Bronchial epithelial cell (primary cell): ENCODE measurements at regions not wholly inside any gene's neighbourhood (a gene's known extent, or its start where the extent isn't known, plus 50 kb on each side); places are given as distances from the start of the nearest gene placed in this dataset.

ENCODE experiments used
- DNase-seq: peaks from one replicate; pipeline ENCODE4 v3.0.0-alpha.2; 2010; ENCODE audit warnings: low read depth
- FAIRE-seq: peaks from 2 replicates; lab custom pipeline; 2011; peaks lifted over from hg19 to GRCh38; lab: Jason Lieb, UNC
- H3K27me3 ChIP-seq: 2 replicates; pipeline ENCODE4 v1.5.1; 2011; ENCODE audit warnings: low read length; ENCODE audit not compliant: control insufficient read depth, insufficient read depth
- H3K36me3 ChIP-seq: 2 replicates; pipeline ENCODE4 v1.5.1; 2011; ENCODE audit warnings: low read length; ENCODE audit not compliant: control insufficient read depth, insufficient read depth
- H3K4me3 ChIP-seq: 2 replicates; pipeline ENCODE4 v1.5.1; 2011; ENCODE audit warnings: mild to moderate bottlenecking, low read depth, low read length, control low read depth
- CTCF ChIP-seq: IDR thresholded peaks from 2 replicates; pipeline ENCODE4 v1.5.1; 2011; ENCODE audit warnings: mild to moderate bottlenecking, moderate library complexity, low read length, control low read depth, inconsistent platforms; ENCODE audit not compliant: insufficient read depth, severe bottlenecking

- FAIRE-seq = no peak
- Histone ChIP-seq H3K27me3 (no peaks in the 10 kb centered on the region), H3K36me3 (no peaks in the 10 kb centered on the region), H3K4me3 (no peak overlapping the region)
- no peak for TF ChIP-seq CTCF
- DNase-seq = no peak
These were observed 442.3 kb downstream of the GPATCH2 start for GRCh38 chr1:217188280-217189237.

GRCh38 chr1:217186664-217187063 lies 444.2 kb downstream of the GPATCH2 start:
- Histone ChIP-seq H3K4me3 (no peak overlapping the region), H3K36me3 (no peaks in the 10 kb centered on the region), H3K27me3 (no peaks in the 10 kb centered on the region)
- FAIRE-seq = no peak
- no peak for DNase-seq
- TF ChIP-seq CTCF = no peak

- H3K27me3 ChIP-seq = no peaks in the 10 kb centered on the region
- DNase-seq (no peak), FAIRE-seq (no peak)
- TF ChIP-seq CTCF = no peak
- no peak overlapping the region for H3K4me3 ChIP-seq
- no peaks in the 10 kb centered on the region for H3K36me3 ChIP-seq
These were observed 446.0 kb downstream of the GPATCH2 start for GRCh38 chr1:217184854-217185253.

- Histone ChIP-seq H3K27me3 (no peaks in the 10 kb centered on the region), H3K4me3 (no peak overlapping the region), H3K36me3 (no peaks in the 10 kb centered on the region)
- no peak for FAIRE-seq
- no peak for TF ChIP-seq CTCF
- DNase-seq = no peak
These were observed 447.9 kb downstream of the GPATCH2 start for GRCh38 chr1:217182992-217183391.

GRCh38 chr1:217181756-217182155 lies 449.1 kb downstream of the GPATCH2 start:
- DNase-seq (no peak), FAIRE-seq (no peak)
- no peak for TF ChIP-seq CTCF
- no peak overlapping the region for H3K4me3 ChIP-seq
- no peaks in the 10 kb centered on the region for H3K36me3 ChIP-seq
- no peaks in the 10 kb centered on the region for H3K27me3 ChIP-seq
